GM19324 (cell line): ENCODE measurements at regions not wholly inside any gene's neighbourhood (a gene's known extent, or its start where the extent isn't known, plus 50 kb on each side); places are given as distances from the start of the nearest gene placed in this dataset.
"Not testable (repeated sequence)": the region's sequence is repeated elsewhere in the genome, so short reads cannot be mapped to it uniquely, and the experiment has no call there.

Source experiments
- ATAC-seq: cut with Tn5 transposase; IDR thresholded peaks from one replicate; pipeline ENCODE4 v1.9.1; 2021; ENCODE audit warnings: mild to moderate bottlenecking, moderate library complexity; ENCODE audit not compliant: unreplicated experiment, low FRiP score

DNA sequence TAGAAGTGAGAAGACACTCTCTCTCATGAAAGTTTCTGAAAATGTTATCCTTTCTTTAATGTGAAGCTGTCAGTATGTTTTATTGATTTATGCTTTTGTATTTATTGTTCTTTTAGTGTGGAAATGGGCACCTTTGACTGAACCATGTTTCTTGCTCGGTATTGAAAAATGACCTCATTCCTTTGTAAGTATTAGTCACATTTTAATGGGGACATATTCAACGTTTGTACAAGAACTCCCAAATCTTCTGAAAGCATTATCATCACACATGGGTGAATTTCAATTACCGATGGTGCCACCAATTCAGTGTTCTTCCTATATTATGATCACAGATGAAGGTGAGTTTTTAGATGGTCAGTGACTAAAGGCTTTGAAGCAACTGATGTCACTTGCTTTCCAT, 371.8 kb upstream of the GCFC2 start:
- ATAC-seq, result no peak

DNA sequence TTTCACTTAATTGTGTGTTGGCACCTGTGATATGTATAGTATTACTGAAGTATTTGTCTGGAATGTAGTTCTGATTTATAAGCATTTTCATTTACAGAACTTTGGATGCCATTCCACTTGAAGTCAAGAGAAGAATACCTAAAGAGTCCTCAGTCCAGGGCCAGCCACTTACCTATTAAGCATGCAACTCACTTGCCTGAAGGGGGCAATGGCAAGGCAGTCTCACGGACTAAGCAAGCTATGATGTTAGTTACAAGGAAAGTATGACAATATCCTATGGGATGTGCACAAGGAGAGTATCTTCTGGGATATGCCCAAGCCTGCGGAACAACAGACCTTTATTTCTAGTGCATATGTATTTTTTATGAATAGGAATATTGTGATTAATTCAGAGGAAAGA, 369.4 kb upstream of the GCFC2 start:
- no peak for ATAC-seq

DNA sequence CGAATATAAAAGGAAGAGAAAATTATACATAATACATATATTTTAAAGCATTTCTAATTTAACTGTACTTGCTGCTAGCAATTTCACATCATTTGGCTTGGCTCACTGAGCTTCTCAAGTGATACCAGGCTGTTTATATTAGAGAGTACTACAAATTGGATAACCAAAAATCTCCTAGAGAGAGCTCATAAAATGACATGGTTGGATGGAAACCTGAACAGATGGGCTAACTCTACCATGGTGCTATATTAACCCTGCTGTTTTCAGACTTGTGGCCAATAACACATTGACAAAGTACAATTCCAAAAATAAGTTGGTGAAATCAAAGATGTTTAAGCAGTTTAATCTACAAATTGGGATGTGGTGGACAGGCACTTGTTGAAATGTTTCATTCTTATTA, 364.4 kb upstream of the GCFC2 start:
- no peak for ATAC-seq

DNA sequence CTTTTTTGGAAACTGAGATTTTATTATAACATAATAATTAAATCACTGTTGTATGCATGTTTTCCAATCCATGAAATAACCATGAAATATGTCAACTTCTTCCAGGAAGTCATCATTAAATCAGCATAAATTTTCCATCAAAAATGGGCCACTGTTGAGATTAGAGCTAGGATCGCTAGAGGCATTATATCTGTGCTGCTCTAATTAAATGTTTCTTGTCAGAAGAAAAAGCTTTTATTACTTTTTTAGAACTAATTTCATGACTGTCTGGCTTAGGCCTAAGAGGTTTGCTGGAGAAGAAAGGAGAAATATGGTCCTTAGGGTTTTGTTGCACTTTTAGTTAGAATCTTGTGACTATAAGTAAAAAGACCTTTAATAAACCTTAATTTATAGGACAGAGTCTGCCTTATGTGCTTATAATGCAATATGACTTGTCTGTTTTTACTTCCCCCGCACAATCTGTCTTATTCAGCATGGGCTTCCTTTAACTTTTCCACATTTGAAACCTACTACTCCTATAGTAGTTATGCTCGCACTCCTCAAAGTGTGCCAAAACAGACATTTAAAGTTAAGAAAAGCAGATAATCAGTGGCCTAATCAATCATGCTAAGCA, 363.4 kb upstream of the GCFC2 start:
- no peak for ATAC-seq

GRCh38 chr2:76050196-76050595, 339.5 kb upstream of the GCFC2 start:
- no peak for ATAC-seq

GRCh38 chr2:76044701-76045100, 334.0 kb upstream of the GCFC2 start:
- no peak for ATAC-seq

DNA sequence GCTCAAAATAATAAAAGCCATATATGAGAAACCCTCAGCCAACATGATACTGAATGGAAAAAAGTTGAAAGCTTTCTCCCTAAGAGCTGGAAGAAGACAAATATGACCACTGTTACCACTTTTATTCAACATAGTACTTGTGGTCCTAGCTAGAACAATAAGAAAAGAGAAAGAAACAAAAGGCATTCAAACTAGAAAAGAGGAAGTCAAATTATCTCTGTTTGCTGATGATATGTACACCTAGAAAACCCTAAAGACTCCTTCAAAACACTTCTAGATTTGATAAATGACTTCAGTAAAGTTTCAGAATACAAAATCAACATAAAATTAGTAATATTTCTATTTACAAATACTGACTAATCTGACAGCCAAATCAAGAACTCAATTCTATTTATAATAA, 328.8 kb upstream of the GCFC2 start:
- no peak for ATAC-seq

- no peak for ATAC-seq
These were observed 317.0 kb upstream of the GCFC2 start for GRCh38 chr2:76027761-76028160.

DNA sequence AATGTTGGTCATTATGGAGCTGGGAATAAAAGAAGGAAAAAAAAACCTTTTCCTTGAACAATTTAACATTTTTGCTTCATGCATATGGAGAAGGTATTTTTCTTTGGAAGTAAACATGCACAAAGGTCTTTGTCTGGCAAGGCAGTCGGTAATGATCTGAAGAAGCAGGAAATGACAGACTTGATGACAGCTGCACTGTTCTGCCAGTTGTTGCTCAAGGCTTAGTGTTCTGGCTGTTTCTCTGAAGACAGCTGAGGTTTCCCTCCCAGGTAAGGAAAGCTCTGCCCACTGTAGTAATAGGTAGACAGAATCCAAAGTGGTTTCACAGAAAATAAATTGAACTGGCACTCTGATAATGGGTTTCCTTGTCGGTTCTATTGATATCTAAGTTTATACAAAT, 308.4 kb upstream of the GCFC2 start:
- ATAC-seq, result no peak

DNA sequence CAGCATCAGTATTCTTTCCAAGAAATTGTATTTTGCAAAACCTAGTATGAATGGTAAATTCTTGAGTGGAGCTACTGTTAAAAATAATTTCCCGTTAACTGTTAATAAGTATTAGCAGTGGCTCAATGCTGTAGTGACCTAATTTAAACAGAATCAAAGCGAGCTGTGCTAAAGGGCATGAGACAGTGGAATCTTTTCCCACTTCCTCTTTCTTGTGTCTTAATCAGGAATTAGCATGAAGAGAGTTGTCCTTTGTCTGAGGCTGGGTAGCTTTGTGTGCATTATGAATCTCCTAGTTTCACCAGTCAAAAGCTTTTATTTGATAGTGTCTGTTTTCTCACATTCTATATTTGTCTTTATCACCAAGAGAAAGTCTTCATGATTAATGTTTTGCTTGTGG, 298.8 kb upstream of the GCFC2 start:
- ATAC-seq, result no peak

- ATAC-seq, result peak; percentile 80
These were observed 297.4 kb upstream of the GCFC2 start for GRCh38 chr2:76008001-76008702.

DNA sequence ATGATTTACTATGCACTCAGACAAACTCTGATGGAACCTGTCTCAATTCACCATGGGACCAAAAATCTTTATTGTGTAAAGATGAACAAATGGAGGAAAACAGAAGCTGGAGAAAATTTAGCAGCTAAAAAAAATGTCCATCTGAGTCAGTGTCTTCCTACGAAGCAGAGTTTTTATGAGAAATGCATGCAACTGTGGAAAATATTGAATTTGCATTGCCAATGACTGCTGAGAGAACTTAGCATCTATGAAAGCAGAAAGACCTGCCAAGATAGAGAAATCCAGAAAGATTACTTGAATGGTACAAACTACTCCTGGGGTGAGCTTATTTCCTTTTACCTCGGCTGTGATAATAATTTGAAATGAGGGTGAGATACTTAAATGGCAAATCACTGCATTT, 289.7 kb upstream of the GCFC2 start:
- ATAC-seq, result no peak

- ATAC-seq, result no peak
These were observed 287.7 kb upstream of the GCFC2 start for GRCh38 chr2:75998451-75998850.

GRCh38 chr2:75994759-75995158, 284.0 kb upstream of the GCFC2 start:
- no peak for ATAC-seq

- not testable (repeated sequence) for ATAC-seq
These were observed 277.9 kb upstream of the GCFC2 start for GRCh38 chr2:75988622-75989021.

- ATAC-seq, result no peak
These were observed 275.9 kb upstream of the GCFC2 start for GRCh38 chr2:75986617-75987016.

DNA sequence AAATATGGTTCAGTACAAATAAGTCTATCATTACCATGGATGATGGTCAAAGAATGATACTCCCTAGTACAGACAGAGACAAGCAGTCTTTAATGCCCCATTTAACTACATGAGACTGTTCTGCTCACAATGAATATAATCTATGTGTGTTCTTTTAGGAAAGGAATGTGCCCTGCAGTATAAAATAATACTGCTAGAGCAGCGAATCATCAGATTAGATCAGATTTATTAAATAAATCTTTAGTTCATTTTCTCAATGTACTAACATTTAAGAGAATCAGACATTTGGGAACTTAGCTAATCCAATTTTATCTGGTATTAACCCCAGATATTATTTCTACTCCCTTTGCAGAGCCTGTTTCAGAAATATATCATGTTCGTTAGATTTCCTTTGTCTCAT, 272.0 kb upstream of the GCFC2 start:
- no peak for ATAC-seq

- no peak for ATAC-seq
These were observed 253.9 kb upstream of the GCFC2 start for GRCh38 chr2:75964646-75965045.

DNA sequence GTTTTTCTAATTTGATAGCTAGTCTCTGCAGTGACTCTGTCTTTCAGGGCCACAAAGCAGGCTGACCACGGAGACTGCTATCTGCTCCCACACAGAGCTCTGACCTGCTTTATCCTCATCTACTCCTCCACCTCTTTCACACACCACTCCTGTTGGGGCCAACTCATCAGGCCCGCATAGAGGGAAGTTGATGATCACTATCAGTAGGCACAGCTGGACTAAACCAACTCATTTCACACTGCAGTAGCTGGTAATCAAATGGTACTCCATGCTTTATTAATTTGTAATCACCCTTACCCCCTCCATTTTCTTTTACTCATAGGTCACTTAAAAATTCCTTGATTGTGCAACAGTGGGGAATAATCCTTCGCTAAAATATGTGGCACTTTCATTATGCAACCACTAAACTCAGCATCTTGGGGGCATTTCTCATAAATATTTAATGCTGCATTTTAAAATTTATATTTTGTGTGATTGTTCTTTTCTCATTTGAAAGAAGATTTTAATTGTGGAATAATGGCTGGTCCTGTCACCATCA, 249.8 kb upstream of the GCFC2 start:
- no peak for ATAC-seq

DNA sequence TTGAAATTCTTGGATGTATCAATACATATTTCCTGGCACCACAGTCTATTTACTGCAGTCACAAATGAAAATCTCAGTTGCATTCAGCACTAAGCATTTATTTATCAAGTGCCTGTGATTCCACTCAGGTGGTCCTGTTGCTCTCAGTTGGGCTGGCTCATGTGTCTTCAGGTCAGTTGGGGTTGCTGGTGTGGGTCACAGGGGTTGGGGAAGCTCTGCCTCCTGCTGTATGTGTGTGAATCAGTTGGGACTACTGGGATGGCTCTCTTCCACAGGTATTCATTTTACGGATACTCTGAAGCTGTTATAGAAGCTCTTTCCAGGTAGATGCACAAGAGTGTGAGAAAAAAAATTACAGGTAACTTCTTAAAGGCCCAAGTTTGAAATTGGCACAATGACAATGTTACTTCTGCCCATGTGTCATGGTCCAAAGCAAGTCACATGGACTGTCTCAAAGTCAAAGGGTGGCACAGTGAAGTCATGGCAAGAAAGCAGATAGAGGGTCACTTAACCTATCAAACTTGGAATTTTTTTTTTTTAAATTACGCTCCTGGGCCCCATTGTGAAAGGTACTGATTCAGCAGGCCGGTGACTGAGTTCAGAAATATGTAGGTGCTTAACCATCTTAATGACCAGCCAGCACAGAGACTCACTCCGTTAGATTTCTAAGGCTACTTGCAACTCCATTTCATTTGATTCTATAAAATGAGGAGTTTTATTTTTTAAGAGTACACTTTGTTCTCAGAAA, 249.2 kb upstream of the GCFC2 start:
- no peak for ATAC-seq

- no peak for ATAC-seq
These were observed 244.0 kb upstream of the GCFC2 start for GRCh38 chr2:75954761-75955160.

- ATAC-seq, result no peak
These were observed 241.5 kb upstream of the GCFC2 start for GRCh38 chr2:75952173-75952572.
